HepG2 (cell line): ENCODE measurements at regions not wholly inside any gene's neighbourhood (a gene's known extent, or its start where the extent isn't known, plus 50 kb on each side); places are given as distances from the start of the nearest gene placed in this dataset.

Source experiments
- BORCS8-MEF2B ChIP-seq: sonication (generic); formaldehyde crosslinking; IDR thresholded peaks from 2 replicates; pipeline ENCODE4 v1.8.0; 2022; ENCODE audit warnings: mild to moderate bottlenecking, missing genetic modification reagents
- RXRA ChIP-seq: sonication (generic); formaldehyde crosslinking; IDR thresholded peaks from 2 replicates; pipeline ENCODE4 v1.5.1; 2020; ENCODE audit warnings: missing genetic modification reagents

GRCh38 chr14:23729720-23730387 lies 93.7 kb downstream of the DHRS2 start:
- no peak for TF ChIP-seq RXRA (CRISPR knock-in tag)
- no peak for TF ChIP-seq BORCS8-MEF2B (CRISPR knock-in tag)
